ENCODE measurements at regions not wholly inside any gene's neighbourhood (a gene's known extent, or its start where the extent isn't known, plus 50 kb on each side); places are given as distances from the start of the nearest gene placed in this dataset.

DNA sequence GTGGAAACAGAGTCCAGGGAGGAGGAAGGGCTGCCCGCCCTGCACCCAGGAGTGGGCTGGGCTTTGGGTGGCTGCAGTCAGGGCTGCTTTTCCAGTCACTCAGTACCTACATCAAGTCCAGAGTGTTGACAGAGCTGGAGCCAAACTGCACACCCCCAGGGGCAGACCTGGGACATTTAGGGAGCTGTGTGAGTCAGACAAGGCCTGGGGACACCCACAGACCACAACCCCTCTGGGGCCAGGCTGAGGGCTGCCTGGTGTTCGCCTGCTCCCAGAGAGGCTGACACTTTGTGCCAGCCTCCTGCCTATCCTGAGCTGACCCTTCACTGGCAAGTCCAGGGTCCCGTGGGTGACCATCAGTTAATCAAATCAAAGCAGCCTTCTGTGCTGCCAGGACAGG is 240.0 kb downstream of the BCOR start:
- TF ChIP-seq CTCF (conservative IDR thresholded peaks at IDR 0.05; ENCODE audit: low read depth, low read length), result no peak
- no peak for TF ChIP-seq EZH2phosphoT487 (IDR thresholded peaks at IDR 0.05; ENCODE audit: borderline replicate concordance, low read length)
- TF ChIP-seq EZH2 (IDR thresholded peaks at IDR 0.05; ENCODE audit: low read length, unreplicated experiment), result no peak
